Gastroesophageal sphincter (tissue), 4 donors: ENCODE measurements at regions not wholly inside any gene's neighbourhood (a gene's known extent, or its start where the extent isn't known, plus 50 kb on each side); places are given as distances from the start of the nearest gene placed in this dataset.

Experiments used
- ATAC-seq: fragments of 150-250 bp; one replicate; pipeline ENCODE4 v1.9.1; 2016; ENCODE audit warnings: mild to moderate bottlenecking, moderate library complexity
- H3K27ac ChIP-seq, 4 donors: fragments of 200-600 bp; sonication (generic) in 3 of 4; 1 replicate in 3 of 4; 2 replicates in 1 of 4; pipeline ENCODE4 v1.5.1; 2016 to 2019
- H3K27me3 ChIP-seq: fragments of 200-600 bp; sonication (generic); one replicate; pipeline ENCODE4 v1.5.1; 2019
- H3K36me3 ChIP-seq, 2 donors: fragments of 200-600 bp; sonication (generic); one replicate each; pipeline ENCODE4 v1.5.1; 2019; ENCODE audit warnings: control low read depth in 1 of 2
- H3K4me1 ChIP-seq, 3 donors: fragments of 200-600 bp; sonication (generic); 1 replicate in 2 of 3; 2 replicates in 1 of 3; pipeline ENCODE4 v1.5.1; 2016 to 2019; ENCODE audit warnings: control low read depth in 2 of 3
- H3K4me3 ChIP-seq, 2 donors: fragments of 200-600 bp; sonication (generic); one replicate each; pipeline ENCODE4 v1.5.1; 2019; ENCODE audit warnings: mild to moderate bottlenecking in 1 of 2, moderate library complexity in 1 of 2
- H3K9me3 ChIP-seq, 3 donors: fragments of 200-600 bp; sonication (generic); one replicate each; pipeline ENCODE4 v1.5.1; 2017 to 2019; ENCODE audit warnings: control low read depth in 2 of 3
- EP300 ChIP-seq: sonication (generic); formaldehyde crosslinking; IDR thresholded peaks from one replicate; pipeline ENCODE4 v1.6.1; 2017; ENCODE audit warnings: antibody characterized with exemption, mild to moderate bottlenecking
- POLR2A ChIP-seq, 2 donors: fragments of 450-650 bp; IDR thresholded peaks; one replicate each; pipeline ENCODE4 v1.6.1; 2017; ENCODE audit warnings: antibody characterized with exemption in 2 of 2, mild to moderate bottlenecking in 2 of 2, moderate library complexity in 1 of 2
- POLR2AphosphoS5 ChIP-seq: sonication (generic); formaldehyde crosslinking; IDR thresholded peaks from one replicate; pipeline ENCODE4 v1.6.1; 2017; ENCODE audit warnings: antibody characterized with exemption
- WGBS, 2 donors: methylation state at CpG; one replicate each; pipeline ENCODE4 v1.1.5; 2018; ENCODE audit warnings: low coverage in 1 of 2; 5-methylcytosine and 5-hydroxymethylcytosine counted together
- TF ChIP-seq, protein P1 (sequence below), 4 experiments: fragments of 200-600 bp in 2 of 4; fragments of 450-650 bp in 2 of 4; sonication (generic) in 1 of 4; IDR thresholded peaks; one replicate each; pipeline ENCODE4 v1.5.1; 2017 to 2019; ENCODE audit warnings: antibody characterized with exemption in 4 of 4, mild to moderate bottlenecking in 2 of 4, moderate library complexity in 2 of 4

DNA sequence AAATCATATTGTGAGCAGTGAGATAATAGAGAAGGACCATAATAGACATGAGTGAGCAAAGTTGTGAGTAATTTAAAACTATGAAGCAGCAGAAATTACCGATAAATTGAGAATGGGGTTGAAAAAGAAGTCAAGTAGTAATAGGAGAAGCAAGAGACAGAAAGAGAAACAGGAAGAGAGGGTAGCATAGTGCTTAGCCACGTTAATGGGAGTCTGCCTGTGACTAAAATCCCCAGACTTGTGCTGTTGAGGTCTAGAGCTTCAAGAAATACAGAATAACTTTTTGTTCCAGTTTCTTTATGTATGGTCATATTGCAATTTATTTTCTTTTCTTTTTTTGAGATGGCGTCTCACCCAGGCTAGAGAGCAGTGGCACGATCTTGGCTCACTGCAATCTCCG is 368.7 kb downstream of the METTL15 start:
- H3K27ac ChIP-seq, result no peak overlapping the region
- no peak for ATAC-seq
- no peaks in the 10 kb centered on the region for H3K36me3 ChIP-seq

DNA sequence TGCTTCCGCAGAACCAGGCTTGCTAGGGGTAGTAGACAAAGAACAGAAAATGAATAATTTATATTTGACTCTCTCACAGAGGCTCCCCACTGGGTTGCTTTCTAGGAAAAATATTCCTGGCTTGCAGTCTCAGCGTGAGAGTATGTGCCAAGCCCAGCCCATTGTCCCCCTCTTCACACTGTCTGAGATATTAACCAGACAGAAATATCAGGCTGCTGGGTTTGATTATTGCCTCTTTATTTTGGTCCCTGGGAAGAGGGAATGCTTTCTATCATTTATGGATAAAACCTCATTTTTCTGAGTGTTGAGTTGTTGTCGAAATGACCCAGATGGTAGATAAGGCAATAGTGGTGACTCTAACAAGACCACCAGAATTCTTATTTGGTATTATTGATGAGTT is 367.9 kb downstream of the METTL15 start:
- Histone ChIP-seq H3K36me3 (no peaks in the 10 kb centered on the region), H3K4me1 (peaks cover 0 to 7% (median 0%) of the 10 kb centered on the region in 3 donors), H3K27me3 (no peaks in the 10 kb centered on the region), H3K9me3 (no peaks in the 10 kb centered on the region), H3K4me3 (no peak overlapping the region), H3K27ac (no peak overlapping the region)
- ATAC-seq, result no peak
- 18 to 30% methylated on average over 2 to 3 of the region's 3 CpGs for WGBS, 2 donors
- no peak for TF ChIP-seq POLR2A (IDR thresholded peaks at IDR 0.05)
- TF ChIP-seq, protein P1, sequence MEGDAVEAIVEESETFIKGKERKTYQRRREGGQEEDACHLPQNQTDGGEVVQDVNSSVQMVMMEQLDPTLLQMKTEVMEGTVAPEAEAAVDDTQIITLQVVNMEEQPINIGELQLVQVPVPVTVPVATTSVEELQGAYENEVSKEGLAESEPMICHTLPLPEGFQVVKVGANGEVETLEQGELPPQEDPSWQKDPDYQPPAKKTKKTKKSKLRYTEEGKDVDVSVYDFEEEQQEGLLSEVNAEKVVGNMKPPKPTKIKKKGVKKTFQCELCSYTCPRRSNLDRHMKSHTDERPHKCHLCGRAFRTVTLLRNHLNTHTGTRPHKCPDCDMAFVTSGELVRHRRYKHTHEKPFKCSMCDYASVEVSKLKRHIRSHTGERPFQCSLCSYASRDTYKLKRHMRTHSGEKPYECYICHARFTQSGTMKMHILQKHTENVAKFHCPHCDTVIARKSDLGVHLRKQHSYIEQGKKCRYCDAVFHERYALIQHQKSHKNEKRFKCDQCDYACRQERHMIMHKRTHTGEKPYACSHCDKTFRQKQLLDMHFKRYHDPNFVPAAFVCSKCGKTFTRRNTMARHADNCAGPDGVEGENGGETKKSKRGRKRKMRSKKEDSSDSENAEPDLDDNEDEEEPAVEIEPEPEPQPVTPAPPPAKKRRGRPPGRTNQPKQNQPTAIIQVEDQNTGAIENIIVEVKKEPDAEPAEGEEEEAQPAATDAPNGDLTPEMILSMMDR (IDR thresholded peaks at IDR 0.05), result no peak

More for the DNA sequence above, 368.7 kb downstream of the METTL15 start:
- WGBS, 2 donors, result 85 to 96% methylated on average over 4 to 5 of the region's 5 CpGs
- TF ChIP-seq, protein P1 (IDR thresholded peaks at IDR 0.05), result no peak
- no peak for TF ChIP-seq EP300
- no peak for TF ChIP-seq POLR2AphosphoS5
- TF ChIP-seq POLR2A (IDR thresholded peaks at IDR 0.05), result no peak
- H3K4me3 ChIP-seq, result no peak overlapping the region
- H3K9me3 ChIP-seq, result no peaks in the 10 kb centered on the region
- no peaks in the 10 kb centered on the region for H3K27me3 ChIP-seq
- peaks cover 0 to 7% (median 0%) of the 10 kb centered on the region in 3 donors for H3K4me1 ChIP-seq

DNA sequence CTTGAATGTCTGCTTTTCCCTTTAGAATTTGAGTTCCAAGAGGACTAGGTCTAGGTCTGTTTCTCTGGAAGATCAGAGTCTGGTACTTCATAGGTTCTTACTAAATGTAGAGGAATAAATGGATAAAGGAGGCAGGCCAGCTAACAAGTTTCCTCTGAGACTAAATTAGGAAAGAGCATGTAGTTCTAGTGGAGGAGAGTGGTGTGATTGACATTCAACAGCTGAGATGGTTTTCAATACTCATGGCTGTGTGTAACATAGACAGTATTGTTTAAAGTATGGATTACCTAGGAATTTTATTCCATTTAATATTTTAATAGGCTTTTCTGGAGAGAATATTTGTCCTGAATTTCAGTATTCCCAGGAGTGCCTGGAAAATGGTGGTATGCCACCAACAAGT is 364.7 kb downstream of the METTL15 start:
- Histone ChIP-seq H3K9me3 (no peaks in the 10 kb centered on the region), H3K36me3 (no peaks in the 10 kb centered on the region), H3K4me3 (no peak overlapping the region), H3K27ac (no peak overlapping the region), H3K27me3 (no peaks in the 10 kb centered on the region), H3K4me1 (peaks cover 0 to 7% (median 0%) of the 10 kb centered on the region in 3 donors)
- ATAC-seq, result no peak
- TF ChIP-seq EP300 (no peak), POLR2A (IDR thresholded peaks at IDR 0.05) (no peak), POLR2AphosphoS5 (no peak)
- TF ChIP-seq, protein P1 (IDR thresholded peaks at IDR 0.05), result no peak

DNA sequence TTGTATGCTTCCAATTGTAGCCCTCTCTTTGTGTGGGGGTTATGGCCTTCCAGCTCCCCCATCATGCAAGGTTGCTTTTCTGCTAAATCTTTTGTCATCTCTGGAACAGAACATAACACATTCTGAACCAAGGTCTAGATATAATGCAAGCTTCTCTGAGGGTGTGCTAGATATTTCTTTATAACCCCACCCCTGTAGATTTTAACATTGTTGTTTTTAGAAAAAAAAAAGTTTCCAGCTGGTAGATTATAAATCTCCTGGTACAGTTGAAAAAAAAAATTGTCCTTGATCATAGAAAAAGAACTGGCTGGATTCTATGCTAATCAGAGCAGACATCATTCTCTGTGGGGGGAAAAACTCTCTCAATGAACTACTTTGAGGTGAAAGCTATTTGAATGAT is 363.3 kb downstream of the METTL15 start:
- Histone ChIP-seq H3K4me1 (peaks cover 0 to 7% (median 0%) of the 10 kb centered on the region in 3 donors), H3K27ac (no peak overlapping the region), H3K4me3 (no peak overlapping the region), H3K36me3 (no peaks in the 10 kb centered on the region), H3K9me3 (no peaks in the 10 kb centered on the region), H3K27me3 (no peaks in the 10 kb centered on the region)
- ATAC-seq, result no peak
- TF ChIP-seq, protein P1 (IDR thresholded peaks at IDR 0.05), result no peak
- no peak for TF ChIP-seq EP300
- no peak for TF ChIP-seq POLR2A (IDR thresholded peaks at IDR 0.05)
- TF ChIP-seq POLR2AphosphoS5, result no peak

DNA sequence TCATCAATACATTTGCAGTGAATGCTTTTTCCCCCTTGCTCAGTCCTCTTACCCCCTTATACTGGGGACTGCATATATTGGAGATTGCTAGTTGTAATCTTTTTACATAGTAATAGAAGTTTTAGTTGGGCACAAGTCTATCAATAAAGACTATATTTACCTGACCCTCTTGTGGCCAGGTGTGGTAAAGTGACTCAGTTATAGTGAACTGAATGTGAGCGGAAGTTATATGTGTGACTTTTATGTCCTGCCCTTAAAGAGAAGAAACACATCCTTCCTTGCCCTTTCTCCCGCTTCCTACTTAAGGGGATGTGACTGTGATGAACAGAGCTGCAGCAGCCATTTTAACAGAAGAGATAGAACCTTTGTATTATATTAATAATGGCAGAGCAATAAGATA is 362.0 kb downstream of the METTL15 start:
- H3K4me1 ChIP-seq, result no peaks in the 10 kb centered on the region
- 86 to 92% methylated on average over 1 to 2 of the region's 2 CpGs for WGBS, 2 donors

More for the DNA sequence above, 362.0 kb downstream of the METTL15 start:
- Histone ChIP-seq H3K27me3 (no peaks in the 10 kb centered on the region), H3K36me3 (no peaks in the 10 kb centered on the region), H3K4me3 (no peak overlapping the region), H3K9me3 (no peaks in the 10 kb centered on the region), H3K27ac (no peak overlapping the region)
- no peak for ATAC-seq
- TF ChIP-seq POLR2AphosphoS5 (no peak), EP300 (no peak), POLR2A (IDR thresholded peaks at IDR 0.05) (no peak)
- TF ChIP-seq, protein P1 (IDR thresholded peaks at IDR 0.05), result no peak
